SK-N-SH (cell line): ENCODE measurements at regions not wholly inside any gene's neighbourhood (a gene's known extent, or its start where the extent isn't known, plus 50 kb on each side); places are given as distances from the start of the nearest gene placed in this dataset.

Experiments
- EZH2phosphoT487 ChIP-seq: fragments of 200-600 bp; sonication (generic); IDR thresholded peaks from 2 replicates; pipeline ENCODE4 v1.6.1; 2017; ENCODE audit warnings: low read depth, mixed run types, mild to moderate bottlenecking, antibody characterized with exemption, moderate library complexity, borderline replicate concordance
- RAD21 ChIP-seq: IDR thresholded peaks from 2 replicates; pipeline ENCODE4 v1.6.1; 2012; ENCODE audit warnings: mild to moderate bottlenecking, low read length
- USF1 ChIP-seq: IDR thresholded peaks from 2 replicates; pipeline ENCODE4 v1.4.0; 2012; ENCODE audit warnings: low read depth, borderline replicate concordance
- USF2 ChIP-seq: fragments of 150-350 bp; IDR thresholded peaks from 2 replicates; pipeline ENCODE4 v1.6.1; 2017; ENCODE audit warnings: antibody characterized with exemption, low read length, low read depth, borderline replicate concordance
- TF ChIP-seq, protein P1 (sequence below): fragments of 200-600 bp; sonication (generic); IDR thresholded peaks from 2 replicates; pipeline ENCODE4 v1.6.1; 2017; ENCODE audit warnings: antibody characterized with exemption, mild to moderate bottlenecking, moderate library complexity

- TF ChIP-seq USF2 (no peak), USF1 (no peak), RAD21 (no peak), EZH2phosphoT487 (no peak)
- TF ChIP-seq, protein P1, sequence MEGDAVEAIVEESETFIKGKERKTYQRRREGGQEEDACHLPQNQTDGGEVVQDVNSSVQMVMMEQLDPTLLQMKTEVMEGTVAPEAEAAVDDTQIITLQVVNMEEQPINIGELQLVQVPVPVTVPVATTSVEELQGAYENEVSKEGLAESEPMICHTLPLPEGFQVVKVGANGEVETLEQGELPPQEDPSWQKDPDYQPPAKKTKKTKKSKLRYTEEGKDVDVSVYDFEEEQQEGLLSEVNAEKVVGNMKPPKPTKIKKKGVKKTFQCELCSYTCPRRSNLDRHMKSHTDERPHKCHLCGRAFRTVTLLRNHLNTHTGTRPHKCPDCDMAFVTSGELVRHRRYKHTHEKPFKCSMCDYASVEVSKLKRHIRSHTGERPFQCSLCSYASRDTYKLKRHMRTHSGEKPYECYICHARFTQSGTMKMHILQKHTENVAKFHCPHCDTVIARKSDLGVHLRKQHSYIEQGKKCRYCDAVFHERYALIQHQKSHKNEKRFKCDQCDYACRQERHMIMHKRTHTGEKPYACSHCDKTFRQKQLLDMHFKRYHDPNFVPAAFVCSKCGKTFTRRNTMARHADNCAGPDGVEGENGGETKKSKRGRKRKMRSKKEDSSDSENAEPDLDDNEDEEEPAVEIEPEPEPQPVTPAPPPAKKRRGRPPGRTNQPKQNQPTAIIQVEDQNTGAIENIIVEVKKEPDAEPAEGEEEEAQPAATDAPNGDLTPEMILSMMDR = no peak
Observed at GRCh38 chr6:140486450-140487361, 1112.3 kb upstream of the CITED2 start.
